C1 segment of cervical spinal cord (tissue), 14 donors: ENCODE measurements at regions not wholly inside any gene's neighbourhood (a gene's known extent, or its start where the extent isn't known, plus 50 kb on each side); places are given as distances from the start of the nearest gene placed in this dataset.

Source experiments
- DNase-seq, 14 donors: peaks; one replicate each; lab custom pipeline; 2025; lab: John Stamatoyannopoulos, UW

GRCh38 chr18:60663060-60663989, 290.8 kb upstream of the MC4R start:
- no peak for DNase-seq

GRCh38 chr18:60664736-60665135, 292.2 kb upstream of the MC4R start:
- DNase-seq = no peak

- DNase-seq = no peak
Observed at GRCh38 chr18:60667016-60667415, 294.4 kb upstream of the MC4R start.

GRCh38 chr18:60668583-60668982, 296.0 kb upstream of the MC4R start:
- no peak for DNase-seq

- DNase-seq = no peak
Observed at GRCh38 chr18:60669938-60670337, 297.4 kb upstream of the MC4R start.

- no peak for DNase-seq
Observed at GRCh38 chr18:60671021-60671420, 298.4 kb upstream of the MC4R start.

- no peak for DNase-seq
Observed at GRCh38 chr18:60675126-60675525, 302.6 kb upstream of the MC4R start.

- no peak for DNase-seq
Observed at GRCh38 chr18:60675801-60676200, 303.2 kb upstream of the MC4R start.

GRCh38 chr18:60676815-60677214, 304.2 kb upstream of the MC4R start:
- DNase-seq = no peak

- DNase-seq = no peak
Observed at GRCh38 chr18:60684843-60685513, 312.4 kb upstream of the MC4R start.

- DNase-seq = no peak
Observed at GRCh38 chr18:60686142-60686541, 313.6 kb upstream of the MC4R start.

GRCh38 chr18:60691061-60691460, 318.5 kb upstream of the MC4R start:
- DNase-seq = no peak

GRCh38 chr18:60693426-60693825, 320.9 kb upstream of the MC4R start:
- no peak for DNase-seq

GRCh38 chr18:60698901-60699300, 326.3 kb upstream of the MC4R start:
- DNase-seq = no peak

- DNase-seq = no peak
Observed at GRCh38 chr18:60722742-60723141, 350.2 kb upstream of the MC4R start.

GRCh38 chr18:60732143-60732542, 359.6 kb upstream of the MC4R start:
- DNase-seq = no peak

- no peak for DNase-seq
Observed at GRCh38 chr18:60739212-60739611, 366.6 kb upstream of the MC4R start.

- no peak for DNase-seq
Observed at GRCh38 chr18:60740313-60740712, 367.7 kb upstream of the MC4R start.

- DNase-seq = no peak
Observed at GRCh38 chr18:60746491-60746890, 373.9 kb upstream of the MC4R start.

GRCh38 chr18:60746919-60747318, 374.3 kb upstream of the MC4R start:
- no peak for DNase-seq

GRCh38 chr18:60753753-60754152, 381.2 kb upstream of the MC4R start:
- no peak for DNase-seq

GRCh38 chr18:60754413-60755009, 381.9 kb upstream of the MC4R start:
- no peak for DNase-seq

GRCh38 chr18:60755134-60755533, 382.6 kb upstream of the MC4R start:
- DNase-seq = no peak
